ENCODE measurements at regions not wholly inside any gene's neighbourhood (a gene's known extent, or its start where the extent isn't known, plus 50 kb on each side); places are given as distances from the start of the nearest gene placed in this dataset.

GRCh38 chr11:45723397-45723796, 58.0 kb upstream of the CHST1 start:
- no peak for DNase-seq

- DNase-seq, result no peak
Measured at GRCh38 chr11:45722144-45722543, 56.7 kb upstream of the CHST1 start.

GRCh38 chr11:45717526-45717925, 52.1 kb upstream of the CHST1 start:
- no peak for DNase-seq

GRCh38 chr11:45715418-45715817, 50.0 kb upstream of the CHST1 start:
- no peak for DNase-seq
